Osteoblast (primary cell): ENCODE measurements at regions not wholly inside any gene's neighbourhood (a gene's known extent, or its start where the extent isn't known, plus 50 kb on each side); places are given as distances from the start of the nearest gene placed in this dataset.
A peak's percentile ranks its signal among the peaks of the same experiment; 100 is the strongest.

Experiments
- DNase-seq: peaks from one replicate; pipeline ENCODE4 v3.0.0; 2011; ENCODE audit warnings: low spot score, mixed read lengths; ENCODE audit not compliant: insufficient read length; ENCODE audit errors: missing footprints
- H2AFZ ChIP-seq: 2 replicates; pipeline ENCODE4 v1.6.0; 2011; ENCODE audit warnings: mild to moderate bottlenecking, low read length
- H3K27ac ChIP-seq: 2 replicates; pipeline ENCODE4 v1.5.1; 2011; ENCODE audit warnings: mild to moderate bottlenecking, low read depth, low read length, moderate library complexity
- H3K27me3 ChIP-seq: 2 replicates; pipeline ENCODE4 v1.6.0; 2012; ENCODE audit warnings: mild to moderate bottlenecking, control low read depth, inconsistent platforms, low read length, moderate library complexity; ENCODE audit not compliant: insufficient read depth
- H3K36me3 ChIP-seq: 2 replicates; pipeline ENCODE4 v1.5.1; 2011; ENCODE audit warnings: mild to moderate bottlenecking, low read length, control low read depth, moderate library complexity; ENCODE audit not compliant: insufficient read depth
- H3K4me1 ChIP-seq: 2 replicates; pipeline ENCODE4 v1.5.1; 2011; ENCODE audit warnings: mild to moderate bottlenecking, low read length, control low read depth, moderate library complexity; ENCODE audit not compliant: insufficient read depth
- H3K4me2 ChIP-seq: 2 replicates; pipeline ENCODE4 v1.6.0; 2011; ENCODE audit warnings: mild to moderate bottlenecking, low read length; ENCODE audit not compliant: insufficient read depth
- H3K4me3 ChIP-seq: fragments of 200-600 bp; sonication (generic); 3 replicates; pipeline ENCODE4 v1.5.1; 2012; ENCODE audit warnings: mild to moderate bottlenecking, low read length, inconsistent platforms; ENCODE audit not compliant: insufficient read depth
- H3K79me2 ChIP-seq: 2 replicates; pipeline ENCODE4 v1.6.0; 2012; ENCODE audit warnings: mild to moderate bottlenecking, low read length, control low read depth, inconsistent platforms; ENCODE audit not compliant: insufficient read depth
- H3K9me3 ChIP-seq: 2 replicates; pipeline ENCODE4 v1.5.1; 2011; ENCODE audit warnings: low read depth, low read length, control low read depth
- H4K20me1 ChIP-seq: 2 replicates; pipeline ENCODE4 v1.6.0; 2012; ENCODE audit warnings: mild to moderate bottlenecking, low read length, control low read depth; ENCODE audit not compliant: insufficient read depth
- TF ChIP-seq, protein P1 (sequence below): IDR thresholded peaks from 2 replicates; pipeline ENCODE4 v1.5.1; 2011; ENCODE audit warnings: mild to moderate bottlenecking, low read depth, low read length, moderate library complexity; ENCODE audit errors: extremely low read depth

DNA sequence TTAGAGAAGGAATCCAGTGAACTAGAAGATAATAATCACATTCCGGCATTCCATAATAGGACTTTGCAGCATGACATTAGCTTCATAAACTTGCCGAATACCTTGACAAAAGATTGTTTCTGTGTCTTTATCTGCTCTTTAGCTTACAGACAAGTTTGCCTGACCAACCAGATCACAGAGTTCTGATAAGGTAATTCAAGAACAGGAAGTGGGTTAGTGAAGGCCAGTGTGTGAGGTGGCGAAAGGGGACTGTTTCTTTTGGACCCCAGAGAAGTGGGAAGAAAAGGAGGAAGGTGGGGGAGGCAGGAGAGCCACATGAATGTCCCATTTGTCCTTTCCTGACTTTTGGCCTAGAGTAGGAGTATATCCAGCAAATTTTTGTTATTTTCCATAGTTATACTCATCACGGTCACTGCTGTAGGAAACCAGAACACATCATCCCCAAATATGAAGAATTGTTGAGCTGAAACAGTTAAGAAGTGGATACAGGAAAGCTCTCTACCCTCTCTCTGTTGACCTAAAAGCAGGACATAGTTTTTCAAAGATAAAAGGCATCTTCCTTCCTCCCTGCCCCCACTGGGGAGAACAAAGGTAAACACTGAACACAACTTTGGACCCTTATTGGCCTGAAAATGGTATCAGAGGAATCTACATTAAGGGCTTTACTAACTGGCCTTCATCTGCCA lies 72.4 kb upstream of the TNFAIP3 start:
- no peak overlapping the region for H3K4me3 ChIP-seq
- no peak for DNase-seq

DNA sequence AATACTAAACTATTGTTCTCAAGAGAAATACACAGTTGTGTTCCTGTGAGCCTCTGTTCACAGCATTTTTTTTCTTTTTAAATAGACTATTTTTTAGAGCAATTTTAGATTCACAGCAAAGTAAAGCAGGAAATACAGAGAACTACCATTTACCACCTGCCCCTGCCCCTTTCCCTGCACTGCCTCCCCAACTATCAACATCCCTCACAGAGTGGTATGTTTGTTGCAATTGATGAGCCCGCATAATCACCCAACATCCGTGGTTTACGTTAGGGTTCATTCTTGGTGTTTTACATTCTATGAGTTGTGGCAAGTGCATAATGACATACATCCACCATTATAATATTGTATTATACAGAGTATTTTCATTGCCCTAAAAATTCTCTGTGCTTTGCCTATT lies 71.6 kb upstream of the TNFAIP3 start:
- Histone ChIP-seq H2AFZ (no peak overlapping the region), H3K4me3 (no peak overlapping the region), H3K4me2 (no peak overlapping the region), H3K9me3 (no peaks in the 10 kb centered on the region), H3K4me1 (peaks cover 13% of the 10 kb centered on the region), H3K27ac (no peak overlapping the region), H3K27me3 (no peaks in the 10 kb centered on the region), H3K79me2 (no peaks in the 10 kb centered on the region), H4K20me1 (no peaks in the 10 kb centered on the region), H3K36me3 (no peaks in the 10 kb centered on the region)
- no peak for DNase-seq
- TF ChIP-seq, protein P1, sequence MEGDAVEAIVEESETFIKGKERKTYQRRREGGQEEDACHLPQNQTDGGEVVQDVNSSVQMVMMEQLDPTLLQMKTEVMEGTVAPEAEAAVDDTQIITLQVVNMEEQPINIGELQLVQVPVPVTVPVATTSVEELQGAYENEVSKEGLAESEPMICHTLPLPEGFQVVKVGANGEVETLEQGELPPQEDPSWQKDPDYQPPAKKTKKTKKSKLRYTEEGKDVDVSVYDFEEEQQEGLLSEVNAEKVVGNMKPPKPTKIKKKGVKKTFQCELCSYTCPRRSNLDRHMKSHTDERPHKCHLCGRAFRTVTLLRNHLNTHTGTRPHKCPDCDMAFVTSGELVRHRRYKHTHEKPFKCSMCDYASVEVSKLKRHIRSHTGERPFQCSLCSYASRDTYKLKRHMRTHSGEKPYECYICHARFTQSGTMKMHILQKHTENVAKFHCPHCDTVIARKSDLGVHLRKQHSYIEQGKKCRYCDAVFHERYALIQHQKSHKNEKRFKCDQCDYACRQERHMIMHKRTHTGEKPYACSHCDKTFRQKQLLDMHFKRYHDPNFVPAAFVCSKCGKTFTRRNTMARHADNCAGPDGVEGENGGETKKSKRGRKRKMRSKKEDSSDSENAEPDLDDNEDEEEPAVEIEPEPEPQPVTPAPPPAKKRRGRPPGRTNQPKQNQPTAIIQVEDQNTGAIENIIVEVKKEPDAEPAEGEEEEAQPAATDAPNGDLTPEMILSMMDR: no peak

More for the DNA sequence above, 72.4 kb upstream of the TNFAIP3 start:
- Histone ChIP-seq H3K27me3 (no peaks in the 10 kb centered on the region), H3K4me1 (peaks cover 13% of the 10 kb centered on the region), H3K27ac (no peak overlapping the region), H3K4me2 (no peak overlapping the region), H3K79me2 (no peaks in the 10 kb centered on the region), H3K9me3 (no peaks in the 10 kb centered on the region), H4K20me1 (no peaks in the 10 kb centered on the region), H3K36me3 (no peaks in the 10 kb centered on the region), H2AFZ (peak overlapping the region; percentile 44)
- TF ChIP-seq, protein P1: no peak

DNA sequence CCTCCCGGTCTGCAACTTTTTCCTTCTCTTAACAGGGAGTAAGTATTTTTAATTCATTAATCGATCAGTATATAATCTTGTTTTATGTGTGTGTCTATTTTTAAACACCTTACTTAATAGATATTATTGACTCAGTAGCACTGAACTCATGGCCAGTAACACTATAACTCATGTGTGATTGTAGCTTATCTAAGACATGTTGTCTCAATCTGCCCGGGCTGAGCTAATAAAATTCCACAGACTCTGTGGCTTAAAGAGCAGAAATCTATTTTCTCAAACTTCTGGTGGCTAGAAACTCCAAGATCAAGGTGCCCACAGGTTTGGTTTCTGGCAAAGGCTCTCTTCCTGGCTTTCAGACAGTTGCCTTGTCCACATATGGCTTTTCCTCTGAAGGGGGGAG lies 68.8 kb upstream of the TNFAIP3 start:
- Histone ChIP-seq H3K27me3 (no peaks in the 10 kb centered on the region), H3K4me3 (no peak overlapping the region), H3K36me3 (no peaks in the 10 kb centered on the region), H2AFZ (no peak overlapping the region), H3K27ac (no peak overlapping the region), H3K9me3 (no peaks in the 10 kb centered on the region), H4K20me1 (no peaks in the 10 kb centered on the region), H3K4me1 (peaks cover 13% of the 10 kb centered on the region), H3K4me2 (no peak overlapping the region), H3K79me2 (no peaks in the 10 kb centered on the region)
- TF ChIP-seq, protein P1: no peak
- DNase-seq: peak; percentile 64

DNA sequence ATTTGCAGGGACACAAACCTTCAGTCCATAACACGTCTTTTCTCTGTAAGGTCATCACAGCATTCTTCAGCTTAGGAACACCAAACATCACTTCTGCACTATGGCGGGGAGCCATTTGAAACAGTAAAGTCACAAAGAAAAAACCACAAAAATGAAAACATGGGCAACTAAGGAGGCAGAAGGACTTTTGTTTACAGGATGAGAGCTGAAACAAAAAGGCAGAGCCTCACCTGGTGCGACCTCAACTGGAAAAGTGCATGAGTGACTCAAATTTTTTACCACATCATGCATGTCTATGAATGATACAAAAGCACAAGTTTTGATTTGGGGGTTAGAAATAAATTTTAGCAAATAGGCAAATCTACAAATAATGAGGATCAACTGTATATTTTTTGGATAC lies 68.2 kb upstream of the TNFAIP3 start:
- H3K36me3 ChIP-seq: no peaks in the 10 kb centered on the region
- H3K4me2 ChIP-seq: no peak overlapping the region
- no peaks in the 10 kb centered on the region for H3K9me3 ChIP-seq
- H3K27me3 ChIP-seq: no peaks in the 10 kb centered on the region
- H2AFZ ChIP-seq: no peak overlapping the region
- peaks cover 13% of the 10 kb centered on the region for H3K4me1 ChIP-seq
- no peaks in the 10 kb centered on the region for H4K20me1 ChIP-seq
- H3K27ac ChIP-seq: no peak overlapping the region
- no peaks in the 10 kb centered on the region for H3K79me2 ChIP-seq
- H3K4me3 ChIP-seq: no peak overlapping the region
- TF ChIP-seq, protein P1: no peak
- no peak for DNase-seq
